ENCODE measurements at regions not wholly inside any gene's neighbourhood (a gene's known extent, or its start where the extent isn't known, plus 50 kb on each side); places are given as distances from the start of the nearest gene placed in this dataset.
A peak's percentile ranks its signal among the peaks of the same experiment; 100 is the strongest.
"Not testable (repeated sequence)": the region's sequence is repeated elsewhere in the genome, so short reads cannot be mapped to it uniquely, and the experiment has no call there.

DNA sequence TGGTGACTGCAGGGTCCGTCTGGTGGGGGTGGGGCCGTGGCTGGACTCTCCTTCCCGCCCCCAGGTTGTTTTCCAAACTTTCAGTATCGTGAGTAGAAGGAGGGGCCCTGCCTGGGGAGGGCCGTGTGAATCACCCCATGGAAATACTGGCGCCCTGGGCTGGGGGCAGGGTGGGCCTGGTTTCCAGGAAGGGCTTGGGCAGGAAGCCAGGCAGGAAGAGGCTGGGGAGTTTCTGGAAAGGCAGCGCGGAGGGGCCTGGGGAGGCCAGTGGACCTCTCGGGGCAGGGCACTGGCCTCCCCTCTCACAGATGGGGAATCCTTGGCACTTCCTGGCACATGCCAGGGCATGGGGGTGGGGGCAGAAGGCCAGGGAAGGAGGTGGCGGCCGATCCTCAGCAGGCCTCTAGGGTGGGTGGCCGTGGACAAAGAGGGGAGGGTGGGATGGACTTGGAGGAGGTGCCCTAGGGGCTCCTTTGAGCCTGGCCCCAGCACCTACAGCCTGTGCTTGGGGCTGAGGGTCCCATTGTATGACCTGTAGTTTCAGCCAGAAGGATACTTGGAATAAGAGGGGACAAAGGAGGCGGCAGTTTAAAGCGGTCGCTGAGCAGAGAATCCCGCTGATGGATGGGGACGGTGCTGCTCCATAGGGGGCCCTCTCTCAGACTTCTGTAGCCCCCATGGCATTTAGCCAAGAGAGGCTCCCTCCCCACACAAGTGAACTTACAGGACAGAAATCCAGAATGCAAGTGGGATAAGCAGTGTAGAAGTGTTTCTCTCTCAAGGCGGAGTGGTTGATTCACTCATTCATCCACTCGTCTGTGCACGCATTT, 56.5 kb upstream of the GATA2 start:
- DNase-seq (ENCODE audit: low read depth, low spot score): peak; percentile 78

DNA sequence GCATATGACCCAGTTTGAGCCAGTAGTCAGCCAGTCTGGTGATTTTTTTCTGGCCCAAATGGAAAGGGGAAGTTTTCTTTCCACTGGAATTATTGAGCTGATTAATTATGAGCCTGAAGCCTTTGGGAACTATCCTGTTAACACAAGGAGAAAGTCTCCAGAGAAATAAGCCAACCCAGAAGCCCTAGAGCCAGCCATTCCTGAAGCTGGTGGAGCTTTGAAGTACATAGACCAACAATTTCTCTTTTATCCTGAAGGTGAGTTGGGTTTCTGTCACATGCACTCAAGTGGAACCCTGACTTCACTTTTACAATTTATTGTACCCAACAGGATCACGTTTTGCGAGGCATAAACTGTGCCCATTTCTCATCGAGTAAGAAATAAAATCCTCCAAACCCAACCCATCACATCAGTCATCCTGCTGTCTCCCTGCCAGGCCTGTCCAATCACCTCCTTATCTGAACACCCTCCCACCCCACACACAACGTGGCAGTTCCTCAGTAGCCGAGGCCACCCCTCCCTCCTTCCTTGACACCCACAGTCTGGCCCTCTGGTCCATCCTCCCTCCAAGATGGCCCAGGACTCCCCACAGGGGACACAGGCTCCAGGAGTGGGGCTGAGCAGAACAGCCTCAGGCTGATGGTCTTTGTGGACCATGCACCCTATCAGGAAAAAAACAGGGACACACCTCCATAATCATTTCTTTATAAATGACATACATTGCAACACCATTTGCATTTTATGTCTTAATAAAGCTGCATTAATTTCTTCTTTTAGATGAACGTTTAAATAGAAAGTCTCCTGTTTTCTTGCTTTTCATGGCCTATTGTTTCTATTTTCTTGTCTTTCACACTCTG, 55.7 kb upstream of the GATA2 start:
- peak; percentile 36 for DNase-seq (ENCODE audit: low read depth, low spot score)

DNA sequence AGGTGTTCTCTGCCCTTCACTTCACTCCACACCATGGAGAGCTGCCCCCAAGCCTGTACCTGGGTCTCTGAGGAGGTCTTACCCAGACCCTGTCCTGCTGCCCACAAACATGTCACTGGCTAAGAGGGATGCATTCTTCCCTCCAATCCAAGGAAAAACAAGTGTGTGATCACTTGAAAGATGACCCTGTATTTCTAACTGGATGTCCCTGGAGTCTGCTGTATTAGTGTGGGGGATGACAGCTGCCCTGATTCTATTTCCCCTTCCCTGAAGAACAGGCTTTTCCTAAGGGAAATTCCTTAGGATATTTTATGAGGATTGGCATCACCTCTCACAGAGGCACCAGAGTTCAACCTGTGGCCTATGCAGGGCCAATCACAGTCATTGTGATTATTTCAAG, 55.0 kb upstream of the GATA2 start:
- no peak for DNase-seq (ENCODE audit: low read depth, low spot score)

DNA sequence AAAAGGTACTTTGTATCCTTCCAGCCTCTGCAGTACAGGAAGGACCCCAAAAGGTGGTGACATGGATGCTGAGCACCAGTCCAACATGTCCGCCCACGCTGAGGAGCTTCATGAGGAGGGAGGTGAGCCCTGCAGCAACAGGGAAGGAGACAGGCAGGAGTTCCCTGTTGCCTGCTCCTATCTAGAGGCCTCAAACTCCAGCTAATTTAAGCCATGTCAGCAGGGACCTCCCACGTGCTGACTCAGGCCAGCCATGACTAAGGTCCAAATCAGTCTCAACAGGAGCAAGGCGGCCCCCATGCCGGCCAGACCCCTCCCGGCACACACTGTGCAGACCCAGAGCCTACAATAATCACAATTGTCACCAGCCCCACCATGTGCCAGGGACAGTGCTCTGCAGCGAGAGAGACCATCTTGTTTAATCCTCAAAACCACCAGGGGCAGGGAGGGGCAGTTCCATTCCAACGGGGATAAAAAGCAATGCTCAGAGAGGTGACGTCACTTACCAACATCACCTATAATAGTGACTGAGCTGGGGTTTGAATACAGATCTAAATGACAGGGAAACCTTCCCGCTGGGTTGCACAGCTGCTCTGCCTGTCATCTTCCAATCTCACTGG, 54.5 kb upstream of the GATA2 start:
- no peak for DNase-seq (ENCODE audit: low read depth, low spot score)

DNA sequence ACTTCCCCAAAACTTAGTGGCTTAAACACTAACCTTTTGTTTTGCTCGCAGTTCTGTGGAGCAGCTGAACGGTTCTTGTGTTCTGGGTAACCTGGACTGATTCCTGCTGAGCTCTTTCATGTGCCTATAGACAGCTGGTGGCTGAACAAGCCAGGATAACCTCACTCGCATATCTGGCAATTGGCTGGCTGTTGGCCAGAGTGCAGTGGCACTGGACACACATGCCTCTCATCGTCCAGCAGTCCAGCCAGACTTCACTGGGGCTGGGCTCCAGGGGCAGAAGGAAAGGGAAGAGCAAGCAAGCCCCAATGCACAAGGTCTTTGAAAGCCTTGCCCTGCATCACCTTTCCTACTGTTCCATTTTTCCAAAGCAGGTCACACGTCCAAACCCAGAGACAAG, 53.6 kb upstream of the GATA2 start:
- no peak for DNase-seq (ENCODE audit: low read depth, low spot score)

DNA sequence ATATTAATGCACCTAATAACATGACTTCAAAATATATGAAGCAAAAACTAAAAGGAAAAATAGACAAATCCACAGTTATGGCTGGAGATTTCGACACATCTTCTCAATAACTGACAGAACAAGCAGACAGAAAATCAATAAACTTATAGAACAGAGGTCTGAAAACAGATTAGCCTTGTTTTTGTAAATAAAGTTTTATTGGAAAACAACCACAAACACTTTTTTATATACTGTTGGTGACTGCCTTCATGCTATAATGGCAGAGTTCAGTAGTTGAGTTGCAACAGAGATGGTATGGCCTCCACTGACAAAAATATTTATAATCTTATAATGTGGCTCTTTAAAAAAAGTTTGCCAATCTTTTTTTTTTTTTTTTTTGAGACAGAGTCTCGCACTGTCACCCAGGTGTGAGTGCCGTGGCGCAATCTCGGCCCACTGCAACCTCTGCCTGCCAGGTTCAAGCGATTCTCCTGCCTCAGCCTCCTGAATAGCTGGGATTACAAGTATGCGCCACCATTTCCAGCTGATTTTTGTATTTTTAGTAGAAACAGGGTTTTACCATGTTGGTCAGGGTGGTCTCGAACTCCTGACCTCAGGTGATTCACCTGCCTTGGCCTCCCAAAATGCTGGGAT, 52.2 kb upstream of the GATA2 start:
- DNase-seq (ENCODE audit: low read depth, low spot score): no peak

DNA sequence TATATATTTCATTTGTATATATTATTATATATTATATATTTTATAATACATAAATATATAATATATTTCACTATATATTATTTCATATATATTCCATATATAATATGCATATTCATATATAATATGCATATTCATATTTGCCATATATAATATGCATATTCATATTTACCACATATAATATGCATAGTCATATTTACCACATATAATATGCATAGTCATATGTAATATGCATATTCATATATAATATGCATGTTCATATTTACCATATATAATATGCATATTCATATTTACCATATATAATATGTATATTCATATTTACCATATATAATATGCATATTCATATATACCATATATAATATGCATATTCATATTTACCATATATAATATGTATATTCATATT, 51.2 kb upstream of the GATA2 start:
- no peak for DNase-seq (ENCODE audit: low read depth, low spot score)

DNA sequence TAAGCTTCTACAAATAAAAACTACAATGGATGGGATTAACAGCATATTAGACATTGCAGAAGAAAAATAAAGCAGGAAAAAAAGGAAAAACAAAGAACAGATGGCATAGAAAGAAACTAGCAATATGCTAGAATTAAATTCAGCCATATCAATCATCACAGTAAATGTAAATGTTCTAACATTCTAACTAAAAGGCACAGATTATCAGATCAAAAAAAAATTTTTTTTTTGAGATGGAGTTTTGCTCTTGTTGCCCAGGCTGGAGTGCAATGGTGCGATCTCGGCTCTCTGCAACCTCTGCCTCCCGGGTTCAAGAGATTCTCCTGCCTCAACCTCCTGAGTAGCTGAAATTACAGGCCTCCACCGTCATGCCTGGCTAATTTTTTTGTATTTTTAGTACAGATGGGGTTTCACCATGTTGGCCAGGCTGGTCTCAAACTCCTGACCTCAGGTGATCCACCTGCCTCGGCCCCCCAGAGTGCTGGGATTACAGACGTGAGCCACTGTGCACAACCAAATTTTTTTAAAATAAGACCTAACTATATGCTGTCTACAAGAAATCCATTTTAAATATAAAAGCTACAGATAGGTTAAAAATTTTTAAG, 50.7 kb upstream of the GATA2 start:
- not testable (repeated sequence) for DNase-seq (ENCODE audit: low read depth, low spot score)

All from pulmonary artery endothelial cell (primary cell).